Tongue (tissue), 1 donor: ENCODE measurements at regions not wholly inside any gene's neighbourhood (a gene's known extent, or its start where the extent isn't known, plus 50 kb on each side); places are given as distances from the start of the nearest gene placed in this dataset.
"Not testable (repeated sequence)": the region's sequence is repeated elsewhere in the genome, so short reads cannot be mapped to it uniquely, and the experiment has no call there.

Experiments used
- DNase-seq: peaks from one replicate; pipeline ENCODE4 v3.0.0-alpha.2; 2015

DNA sequence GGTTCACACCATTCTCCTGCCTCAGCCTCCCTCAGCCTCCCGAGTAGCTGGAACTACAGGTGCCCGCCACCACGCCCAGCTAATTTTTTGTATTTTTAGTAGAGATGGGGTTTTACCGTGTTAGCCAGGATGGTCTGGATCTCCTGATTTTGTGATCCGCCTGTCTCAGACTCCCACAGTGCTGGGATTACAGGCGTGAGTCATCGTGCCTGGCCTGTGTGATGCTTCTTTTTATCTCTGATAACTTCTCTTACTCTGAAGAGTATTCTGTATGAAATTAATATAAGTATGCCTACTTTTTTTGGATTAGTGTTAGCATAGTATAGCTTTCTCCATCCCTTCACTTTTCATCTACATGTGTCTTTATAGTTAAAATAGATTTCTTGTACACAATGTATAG is 180.8 kb upstream of the GALNT15 start:
- DNase-seq: not testable (repeated sequence)

DNA sequence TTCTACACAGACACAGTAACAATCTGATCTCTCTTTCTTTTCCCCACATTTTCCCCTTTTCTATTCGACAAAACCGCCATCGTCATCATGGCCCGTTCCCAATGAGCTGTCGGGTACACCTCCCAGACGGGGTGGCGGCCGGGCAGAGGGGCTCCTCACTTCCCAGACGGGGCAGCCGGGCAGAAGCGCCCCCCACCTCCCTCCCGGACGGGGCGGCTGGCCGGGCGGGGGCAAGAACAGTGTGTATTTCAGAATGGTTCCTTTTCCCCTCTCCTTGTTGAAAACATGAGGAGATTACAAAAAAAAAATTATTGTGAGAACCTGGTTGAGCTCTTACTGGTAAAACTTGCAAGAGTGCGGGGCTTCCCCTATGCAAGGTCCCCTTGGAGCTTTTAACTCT is 178.0 kb upstream of the GALNT15 start:
- not testable (repeated sequence) for DNase-seq

- DNase-seq: no peak
These were observed 177.1 kb upstream of the GALNT15 start for GRCh38 chr3:15997274-15997943.

- no peak for DNase-seq
These were observed 175.6 kb upstream of the GALNT15 start for GRCh38 chr3:15998911-15999310.

- no peak for DNase-seq
These were observed 169.7 kb upstream of the GALNT15 start for GRCh38 chr3:16004812-16005211.

- no peak for DNase-seq
These were observed 163.1 kb upstream of the GALNT15 start for GRCh38 chr3:16011376-16011775.

- no peak for DNase-seq
These were observed 162.4 kb upstream of the GALNT15 start for GRCh38 chr3:16012086-16012485.

- DNase-seq: no peak
These were observed 160.9 kb upstream of the GALNT15 start for GRCh38 chr3:16013568-16013967.

- not testable (repeated sequence) for DNase-seq
These were observed 152.7 kb upstream of the GALNT15 start for GRCh38 chr3:16021801-16022200.

DNA sequence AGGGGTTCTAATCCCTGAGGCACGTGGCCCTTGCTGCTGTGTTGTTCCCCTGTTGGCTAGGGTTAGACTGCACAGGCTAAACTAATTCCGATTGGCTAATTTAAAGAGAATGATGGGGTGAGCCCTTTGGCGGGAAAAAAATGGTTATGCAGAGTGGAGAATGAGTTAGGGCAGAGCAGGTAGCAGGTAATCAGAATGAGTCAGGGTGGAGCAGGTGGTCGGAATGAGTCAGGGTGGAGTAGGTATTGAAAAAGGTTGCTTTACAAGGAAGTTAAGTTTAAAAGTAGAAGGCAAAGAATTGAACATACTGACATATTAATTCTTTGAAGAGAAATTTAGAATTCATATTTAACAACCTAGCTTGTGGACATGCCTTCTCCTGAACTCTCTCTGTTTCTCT is 150.6 kb upstream of the GALNT15 start:
- DNase-seq: not testable (repeated sequence)

GRCh38 chr3:16024548-16024947 is 149.9 kb upstream of the GALNT15 start:
- DNase-seq: no peak

DNA sequence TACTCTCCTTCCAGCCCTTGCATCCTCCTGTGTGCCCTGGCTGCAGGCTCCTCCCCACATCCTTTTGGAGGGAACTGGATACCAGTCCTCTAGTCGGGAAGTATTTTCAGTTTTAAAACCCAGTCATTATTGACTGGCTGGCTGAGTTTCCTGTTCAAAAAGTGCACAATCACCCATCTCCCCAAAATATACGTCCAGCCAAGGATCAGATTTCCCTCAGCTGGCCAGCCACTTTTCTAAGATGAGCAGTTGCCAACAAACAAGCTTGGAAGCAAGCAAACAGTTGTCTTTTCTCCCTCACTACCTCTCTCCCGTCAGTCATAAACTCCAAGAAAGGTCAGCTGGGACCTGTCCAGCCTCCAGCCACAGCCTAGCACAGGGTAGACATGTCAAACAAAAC is 147.7 kb upstream of the GALNT15 start:
- DNase-seq: peak; percentile 49

- DNase-seq: no peak
These were observed 145.9 kb upstream of the GALNT15 start for GRCh38 chr3:16028604-16029003.

DNA sequence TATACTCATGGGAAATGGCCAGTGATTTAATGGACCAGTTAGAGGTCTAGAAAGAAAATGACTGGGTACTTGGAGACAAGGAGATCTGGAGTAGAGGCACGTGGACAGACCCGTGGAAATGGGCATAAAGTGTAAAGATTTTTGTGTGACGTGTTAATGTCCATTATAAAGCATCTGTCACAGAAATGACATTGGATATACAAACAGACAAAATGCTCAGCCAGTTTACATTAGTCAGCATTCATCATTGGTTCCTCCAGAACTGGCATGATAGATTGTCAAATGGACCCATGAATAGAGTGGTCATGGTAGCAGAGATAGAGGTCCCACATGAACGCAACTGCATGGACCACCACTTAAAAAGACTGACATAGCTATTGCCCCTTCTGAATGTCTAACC is 144.1 kb upstream of the GALNT15 start:
- DNase-seq: no peak

DNA sequence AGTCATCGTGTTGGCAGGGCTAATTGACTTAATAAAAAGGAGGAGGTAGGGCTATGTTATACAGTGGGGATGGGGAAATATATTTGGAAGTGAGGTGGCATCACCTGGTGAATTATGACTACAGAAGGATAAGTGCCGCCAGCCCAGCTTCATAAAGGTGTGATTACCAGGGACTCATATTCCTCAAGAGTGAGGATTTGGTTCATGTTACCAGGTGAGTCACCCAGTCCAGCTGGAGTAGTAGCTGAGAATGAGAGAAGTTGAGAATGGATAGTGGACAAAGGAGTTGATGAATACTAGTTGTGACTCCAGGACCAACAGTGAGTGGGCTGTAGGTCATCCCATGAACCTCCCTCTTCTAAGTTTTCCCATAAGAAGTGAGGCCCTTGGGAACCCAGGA is 143.0 kb upstream of the GALNT15 start:
- no peak for DNase-seq

- DNase-seq: no peak
These were observed 140.4 kb upstream of the GALNT15 start for GRCh38 chr3:16033889-16034687.

DNA sequence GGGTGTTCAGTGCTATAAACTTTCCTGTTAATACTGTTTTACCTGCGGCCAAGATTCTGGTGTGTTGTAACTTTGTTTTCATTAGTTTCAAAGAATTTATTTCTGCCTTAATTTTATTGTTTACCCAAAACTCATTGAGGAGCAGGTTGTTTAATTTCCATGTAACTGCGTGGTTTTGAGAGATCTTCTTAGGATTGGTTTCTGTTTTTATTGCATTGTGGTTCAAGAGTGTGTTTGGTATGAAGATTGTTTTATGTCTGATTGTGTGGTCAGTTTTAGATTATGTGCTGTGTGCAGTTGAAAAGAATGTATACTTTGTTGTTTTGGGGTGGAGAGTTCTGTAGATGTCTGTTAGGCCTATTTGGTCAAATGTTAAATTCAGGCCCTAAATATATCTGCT is 133.5 kb upstream of the GALNT15 start:
- DNase-seq: no peak

- peak; percentile 86 for DNase-seq
These were observed 125.8 kb upstream of the GALNT15 start for GRCh38 chr3:16048435-16049318.

- DNase-seq: no peak
These were observed 123.6 kb upstream of the GALNT15 start for GRCh38 chr3:16050641-16051467.

- no peak for DNase-seq
These were observed 122.8 kb upstream of the GALNT15 start for GRCh38 chr3:16051691-16052090.

GRCh38 chr3:16052964-16053363 is 121.5 kb upstream of the GALNT15 start:
- no peak for DNase-seq

- DNase-seq: no peak
These were observed 120.7 kb upstream of the GALNT15 start for GRCh38 chr3:16053794-16054193.
